Neuronal stem cell (in vitro differentiated cells): ENCODE measurements at regions not wholly inside any gene's neighbourhood (a gene's known extent, or its start where the extent isn't known, plus 50 kb on each side); places are given as distances from the start of the nearest gene placed in this dataset.

Experiments
- DNase-seq: peaks from one replicate; pipeline ENCODE4 v3.0.0-alpha.2; 2013; ENCODE audit warnings: low spot score
- H2AFZ ChIP-seq: one replicate; pipeline ENCODE4 v1.6.1; 2013; ENCODE audit warnings: mild to moderate bottlenecking, low read length, inconsistent platforms
- H2AK5ac ChIP-seq: 2 replicates; pipeline ENCODE4 v1.6.1; 2013; ENCODE audit warnings: low read depth, mild to moderate bottlenecking, inconsistent platforms, low read length, moderate library complexity, mixed read lengths
- H2BK120ac ChIP-seq: 2 replicates; pipeline ENCODE4 v1.6.1; 2013; ENCODE audit warnings: low read depth, mild to moderate bottlenecking, inconsistent platforms, low read length, moderate library complexity, mixed read lengths
- H2BK12ac ChIP-seq: one replicate; pipeline ENCODE4 v1.6.1; 2013; ENCODE audit warnings: low read length, inconsistent platforms
- H2BK15ac ChIP-seq: 2 replicates; pipeline ENCODE4 v1.6.1; 2013; ENCODE audit warnings: mild to moderate bottlenecking, low read length, inconsistent platforms, mixed read lengths
- H2BK5ac ChIP-seq: one replicate; pipeline ENCODE4 v1.6.1; 2013; ENCODE audit warnings: inconsistent platforms, mild to moderate bottlenecking, low read length, moderate library complexity
- H3K14ac ChIP-seq: one replicate; pipeline ENCODE4 v1.6.1; 2013; ENCODE audit warnings: low read length, inconsistent platforms
- H3K18ac ChIP-seq: 2 replicates; pipeline ENCODE4 v1.6.1; 2013; ENCODE audit warnings: low read length, inconsistent platforms
- H3K23ac ChIP-seq: 2 replicates; pipeline ENCODE4 v1.6.1; 2013; ENCODE audit warnings: low read depth, mild to moderate bottlenecking, mixed read lengths, low read length, inconsistent platforms; ENCODE audit not compliant: poor library complexity
- H3K27ac ChIP-seq: replicated peaks from 3 replicates; pipeline ENCODE4 v1.5.1; 2013; ENCODE audit warnings: low read length, inconsistent platforms
- H3K27me3 ChIP-seq, 3 experiments: 2 replicates each; pipeline ENCODE4 v1.6.1; 2013; ENCODE audit warnings: low read length in 3 of 3, mild to moderate bottlenecking in 2 of 3, inconsistent platforms in 1 of 3, low read depth in 1 of 3, mixed read lengths in 1 of 3, moderate library complexity in 1 of 3; ENCODE audit not compliant: control insufficient read depth in 3 of 3, insufficient read depth in 3 of 3
- H3K36me3 ChIP-seq, 2 donors: replicated peaks in 1 of 2; 2 replicates each; pipeline ENCODE4 v1.6.1; 2013; ENCODE audit warnings: low read length in 2 of 2; ENCODE audit not compliant: control insufficient read depth in 2 of 2, insufficient read depth in 2 of 2
- H3K4ac ChIP-seq: 2 replicates; pipeline ENCODE4 v1.6.1; 2013; ENCODE audit warnings: inconsistent platforms, mild to moderate bottlenecking, low read length, moderate library complexity
- H3K4me1 ChIP-seq, 2 donors: 1 replicate in 1 of 2; 2 replicates in 1 of 2; pipeline ENCODE4 v1.6.1; 2013; ENCODE audit warnings: low read length in 2 of 2, low read depth in 1 of 2; ENCODE audit not compliant: control insufficient read depth in 2 of 2, insufficient read depth in 1 of 2
- H3K4me2 ChIP-seq: one replicate; pipeline ENCODE4 v1.6.1; 2013; ENCODE audit warnings: mild to moderate bottlenecking, low read length, inconsistent platforms; ENCODE audit not compliant: insufficient read depth, poor library complexity, severe bottlenecking
- H3K4me3 ChIP-seq, 2 donors: 2 replicates each; pipeline ENCODE4 v1.5.1; 2013; ENCODE audit warnings: low read length in 2 of 2, mild to moderate bottlenecking in 2 of 2, inconsistent platforms in 1 of 2, moderate library complexity in 1 of 2
- H3K79me1 ChIP-seq: one replicate; pipeline ENCODE4 v1.6.1; 2013; ENCODE audit warnings: low read depth, mild to moderate bottlenecking, inconsistent platforms, low read length, moderate library complexity
- H3K9ac ChIP-seq: one replicate; pipeline ENCODE4 v1.6.1; 2013; ENCODE audit warnings: mild to moderate bottlenecking, low read depth, low read length, inconsistent platforms; ENCODE audit not compliant: poor library complexity
- H3K9me3 ChIP-seq, 2 donors: replicated peaks in 1 of 2; 2 replicates each; pipeline versions ENCODE3 to v1.6.1; 2013; ENCODE audit warnings: low read length in 2 of 2, mild to moderate bottlenecking in 2 of 2, inconsistent platforms in 1 of 2, low read depth in 1 of 2, mixed read lengths in 1 of 2, moderate library complexity in 1 of 2; ENCODE audit not compliant: control insufficient read depth in 2 of 2, insufficient read depth in 1 of 2
- H4K8ac ChIP-seq: one replicate; pipeline ENCODE4 v1.6.1; 2013; ENCODE audit warnings: low read depth, mild to moderate bottlenecking, inconsistent platforms, low read length, moderate library complexity
- H4K91ac ChIP-seq: one replicate; pipeline ENCODE4 v1.6.1; 2013; ENCODE audit warnings: low read length, low read depth, mild to moderate bottlenecking, inconsistent platforms; ENCODE audit not compliant: poor library complexity
- WGBS, 2 donors: extraction: QIAGEN DNeasy Blood & Tissue Kit; methylation state at CpG; one replicate each; pipeline ENCODE4 v1.1.7; 2013; ENCODE audit warnings: missing lambda C conversion rate in 2 of 2, mixed read lengths in 1 of 2; ENCODE audit not compliant: insufficient read length in 2 of 2, insufficient replicate concordance in 1 of 2; ENCODE audit errors: extremely low coverage in 2 of 2; 5-methylcytosine and 5-hydroxymethylcytosine counted together

- peaks cover 0 to 10% of the 10 kb centered on the region in 2 donors for H3K4me1 ChIP-seq
- H3K9ac ChIP-seq, result no peak overlapping the region
- DNase-seq, result no peak
- no peak overlapping the region for H3K4me2 ChIP-seq
- H4K8ac ChIP-seq, result no peak overlapping the region
- no peak overlapping the region for H2BK5ac ChIP-seq
- H2BK15ac ChIP-seq, result no peak overlapping the region
- H3K9me3 ChIP-seq, result peaks cover 0 to 3% of the 10 kb centered on the region in 2 donors
- no peaks in the 10 kb centered on the region for H3K36me3 ChIP-seq
- no peak overlapping the region for H3K14ac ChIP-seq
- H3K23ac ChIP-seq, result no peak overlapping the region
- no peak overlapping the region for H3K4ac ChIP-seq
- no peaks in the 10 kb centered on the region for H3K79me1 ChIP-seq
- H3K27me3 ChIP-seq, result no peaks in the 10 kb centered on the region
- WGBS, 2 donors, result no CpG with 5 or more reads among the region's 3 CpGs
- no peak overlapping the region for H3K18ac ChIP-seq
- H4K91ac ChIP-seq, result no peak overlapping the region
- H2BK120ac ChIP-seq, result no peak overlapping the region
- H3K27ac ChIP-seq, result no peak overlapping the region
- H2AFZ ChIP-seq, result no peak overlapping the region
- H2AK5ac ChIP-seq, result no peak overlapping the region
- no peak overlapping the region for H3K4me3 ChIP-seq
- no peak overlapping the region for H2BK12ac ChIP-seq
Measured at GRCh38 chr5:54608423-54609085, 91.0 kb downstream of the SNX18 start.

DNA sequence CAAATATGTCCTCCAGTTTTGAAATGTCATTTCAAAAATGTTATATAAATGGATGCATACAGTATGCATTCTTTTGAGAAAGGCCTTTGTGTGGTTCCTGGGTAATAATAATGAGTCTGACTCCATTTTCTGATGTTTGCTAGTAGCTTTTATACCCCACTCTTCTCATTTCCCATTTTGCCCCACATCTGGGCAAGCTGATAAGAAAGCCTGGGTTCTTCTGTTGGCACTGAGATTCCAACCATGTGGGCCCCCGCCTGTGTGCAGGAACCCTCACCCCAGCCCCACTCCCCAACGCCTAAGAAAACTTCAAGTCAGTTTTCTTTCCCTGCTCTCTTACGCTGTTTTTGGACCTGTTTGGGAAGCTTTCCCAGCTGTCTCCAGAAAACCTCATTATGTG lies 89.4 kb downstream of the SNX18 start:
- Histone ChIP-seq H3K36me3 (no peaks in the 10 kb centered on the region), H3K9ac (no peak overlapping the region), H2AFZ (no peak overlapping the region), H3K14ac (no peak overlapping the region), H3K9me3 (peaks cover 0 to 3% of the 10 kb centered on the region in 2 donors), H3K79me1 (no peaks in the 10 kb centered on the region), H3K18ac (no peak overlapping the region), H3K4me1 (peaks cover 0 to 2% of the 10 kb centered on the region in 2 donors), H2BK5ac (no peak overlapping the region), H2BK15ac (no peak overlapping the region), H3K4me2 (no peak overlapping the region), H4K91ac (no peak overlapping the region), H3K27ac (no peak overlapping the region), H3K4ac (no peak overlapping the region), H3K27me3 (peaks cover 0 to 2% (median 0%) of the 10 kb centered on the region in 3 experiments), H2AK5ac (no peak overlapping the region), H4K8ac (no peak overlapping the region), H2BK12ac (no peak overlapping the region), H3K23ac (no peak overlapping the region), H3K4me3 (no peak overlapping the region), H2BK120ac (no peak overlapping the region)
- no peak for DNase-seq
- no CpG with 5 or more reads among the region's 3 CpGs for WGBS, 2 donors

- no peak overlapping the region for H3K18ac ChIP-seq
- no peak overlapping the region for H3K23ac ChIP-seq
- no peak overlapping the region for H2BK120ac ChIP-seq
- H3K9me3 ChIP-seq, result no peaks in the 10 kb centered on the region
- no peak overlapping the region for H3K27ac ChIP-seq
- no peak overlapping the region for H3K14ac ChIP-seq
- no peaks in the 10 kb centered on the region for H3K4me1 ChIP-seq
- peaks cover 0 to 2% (median 0%) of the 10 kb centered on the region in 3 experiments for H3K27me3 ChIP-seq
- no peak overlapping the region for H2BK15ac ChIP-seq
- no peak overlapping the region for H2BK12ac ChIP-seq
- no peak overlapping the region for H3K4me3 ChIP-seq
- H4K8ac ChIP-seq, result no peak overlapping the region
- H4K91ac ChIP-seq, result no peak overlapping the region
- no peak overlapping the region for H2AK5ac ChIP-seq
- WGBS, 2 donors, result no CpG with 5 or more reads among the region's 1 CpG
- no peaks in the 10 kb centered on the region for H3K36me3 ChIP-seq
- no peak for DNase-seq
- H3K4ac ChIP-seq, result no peak overlapping the region
- no peak overlapping the region for H2BK5ac ChIP-seq
- no peak overlapping the region for H3K4me2 ChIP-seq
- H2AFZ ChIP-seq, result no peak overlapping the region
- no peak overlapping the region for H3K9ac ChIP-seq
- no peaks in the 10 kb centered on the region for H3K79me1 ChIP-seq
Measured at GRCh38 chr5:54603372-54603771, 85.8 kb downstream of the SNX18 start.

DNA sequence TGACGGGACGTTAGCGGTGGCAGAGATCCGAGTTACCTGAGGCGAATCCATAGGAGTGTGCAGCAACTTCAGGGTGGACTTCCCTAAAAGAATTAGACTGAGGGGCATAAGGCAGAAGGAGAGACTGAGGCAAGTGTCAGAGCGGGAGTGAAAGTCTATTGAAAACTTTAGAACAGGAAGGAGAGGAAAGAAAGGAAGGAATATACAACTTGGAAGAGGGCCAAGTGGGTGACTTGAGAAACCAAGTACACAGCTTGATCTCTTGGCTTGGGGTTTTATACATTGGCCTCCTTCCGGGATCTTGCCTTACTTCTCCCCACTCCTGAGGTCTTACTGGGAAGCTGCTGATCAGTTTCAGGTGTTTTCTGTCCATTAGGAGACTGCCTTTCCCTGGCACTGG lies 84.9 kb downstream of the SNX18 start:
- H2BK15ac ChIP-seq, result no peak overlapping the region
- no peak overlapping the region for H2AK5ac ChIP-seq
- no peak overlapping the region for H3K9ac ChIP-seq
- no CpG with 5 or more reads among the region's 7 CpGs for WGBS, 2 donors
- DNase-seq, result no peak
- no peak overlapping the region for H3K4ac ChIP-seq
- no peak overlapping the region for H2BK120ac ChIP-seq
- H3K36me3 ChIP-seq, result no peaks in the 10 kb centered on the region
- no peak overlapping the region for H3K4me3 ChIP-seq
- no peak overlapping the region for H3K27ac ChIP-seq
- no peak overlapping the region for H2BK5ac ChIP-seq
- no peak overlapping the region for H4K91ac ChIP-seq
- H3K79me1 ChIP-seq, result no peaks in the 10 kb centered on the region
- no peak overlapping the region for H3K14ac ChIP-seq
- H4K8ac ChIP-seq, result no peak overlapping the region
- peaks cover 0 to 2% (median 0%) of the 10 kb centered on the region in 3 experiments for H3K27me3 ChIP-seq
- H3K23ac ChIP-seq, result no peak overlapping the region
- H2BK12ac ChIP-seq, result no peak overlapping the region
- H3K9me3 ChIP-seq, result no peaks in the 10 kb centered on the region
- no peak overlapping the region for H3K4me2 ChIP-seq
- H2AFZ ChIP-seq, result no peak overlapping the region
- no peaks in the 10 kb centered on the region for H3K4me1 ChIP-seq
- no peak overlapping the region for H3K18ac ChIP-seq
